GM21723 (cell line): ENCODE measurements at regions not wholly inside any gene's neighbourhood (a gene's known extent, or its start where the extent isn't known, plus 50 kb on each side); places are given as distances from the start of the nearest gene placed in this dataset.
"Not testable (repeated sequence)": the region's sequence is repeated elsewhere in the genome, so short reads cannot be mapped to it uniquely, and the experiment has no call there.

Source experiments
- ATAC-seq: cut with Tn5 transposase; IDR thresholded peaks from one replicate; pipeline ENCODE4 v1.9.1; 2021; ENCODE audit warnings: mild to moderate bottlenecking, moderate library complexity; ENCODE audit not compliant: unreplicated experiment

- no peak for ATAC-seq
These were observed 66.4 kb upstream of the RAB6C start for GRCh38 chr2:129912871-129913694.

GRCh38 chr2:129913695-129914495 lies 65.6 kb upstream of the RAB6C start:
- no peak for ATAC-seq

- ATAC-seq = no peak
These were observed 64.7 kb upstream of the RAB6C start for GRCh38 chr2:129914538-129915302.

GRCh38 chr2:129915303-129915840 lies 64.1 kb upstream of the RAB6C start:
- no peak for ATAC-seq

- no peak for ATAC-seq
These were observed 60.9 kb upstream of the RAB6C start for GRCh38 chr2:129918604-129919003.

- ATAC-seq = no peak
These were observed 56.7 kb upstream of the RAB6C start for GRCh38 chr2:129922571-129923264.

- ATAC-seq = no peak
These were observed 56.0 kb upstream of the RAB6C start for GRCh38 chr2:129923265-129924091.

- not testable (repeated sequence) for ATAC-seq
These were observed 55.4 kb upstream of the RAB6C start for GRCh38 chr2:129924115-129924514.

GRCh38 chr2:129925381-129925780 lies 54.1 kb upstream of the RAB6C start:
- no peak for ATAC-seq

- no peak for ATAC-seq
These were observed 51.8 kb upstream of the RAB6C start for GRCh38 chr2:129927696-129928095.

GRCh38 chr2:129929321-129930290 lies 49.9 kb upstream of the RAB6C start:
- no peak for ATAC-seq
